ENCODE measurements at regions not wholly inside any gene's neighbourhood (a gene's known extent, or its start where the extent isn't known, plus 50 kb on each side); places are given as distances from the start of the nearest gene placed in this dataset.
A peak's percentile ranks its signal among the peaks of the same experiment; 100 is the strongest.

DNA sequence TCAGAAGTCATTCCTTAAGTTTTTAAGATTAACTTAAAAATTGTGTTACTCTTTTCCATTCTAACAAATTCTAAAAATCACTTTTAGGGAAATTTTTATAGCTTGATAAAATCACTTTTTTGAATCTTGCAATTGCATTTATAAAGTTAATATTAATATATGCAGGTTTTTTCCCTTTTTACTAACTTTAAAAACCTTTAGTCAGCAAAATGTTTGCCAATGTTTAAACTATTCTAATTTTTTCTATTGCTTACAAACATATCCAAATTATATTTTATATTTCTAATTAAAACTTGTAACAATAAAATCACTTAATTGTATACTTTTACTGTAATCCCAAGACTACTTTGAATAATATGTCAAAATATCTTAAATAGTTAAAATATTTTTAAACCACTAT is 839.4 kb downstream of the TBL1XR1 start:
- no peak overlapping the region for H3K4me3 ChIP-seq (ENCODE audit: low read depth in 2 of 2, low read length in 1 of 2)
- H3K79me2 ChIP-seq (ENCODE audit: insufficient read depth) = no peaks in the 10 kb centered on the region
- H3K9ac ChIP-seq = no peak overlapping the region
- H3K27ac ChIP-seq (ENCODE audit: low read depth in 2 of 2, low read length in 1 of 2) = no peak overlapping the region
- CTCF ChIA-PET = interaction anchor here (0.8 to 1.2 kb wide), 3 partner anchors 15 to 51 kb away, joined by 3 read pairs; no protein-coding TSS in a partner anchor
- H4K20me1 ChIP-seq (ENCODE audit: insufficient read depth) = no peaks in the 10 kb centered on the region
- H3K36me3 ChIP-seq (replicated peaks in 1 of 2; ENCODE audit: control insufficient read depth in 1 of 2, insufficient read depth in 2 of 2, low read length in 1 of 2) = no peaks in the 10 kb centered on the region
- no peak for DNase-seq
- no peaks in the 10 kb centered on the region for H3F3A ChIP-seq (replicated peaks; ENCODE audit: insufficient read depth)
- H3K4me2 ChIP-seq = no peak overlapping the region
- POLR2A ChIA-PET = no interaction called here
- no peaks in the 10 kb centered on the region; a peak in 2 of 4 replicates for H3K4me1 ChIP-seq (ENCODE audit: control insufficient read depth in 1 of 2, insufficient read depth in 2 of 2, low read depth in 1 of 2, low read length in 1 of 2)
- no peaks in the 10 kb centered on the region for H3K9me2 ChIP-seq
- H3K9me3 ChIP-seq = no peaks in the 10 kb centered on the region
- TF ChIP-seq RFX5 (IDR thresholded peaks at IDR 0.05; ENCODE audit: low read length) = no peak
- no peak for TF ChIP-seq JUND (IDR thresholded peaks at IDR 0.05)
- TF ChIP-seq SMC3 (IDR thresholded peaks at IDR 0.05; ENCODE audit: low read depth, low read length) = no peak
- TF ChIP-seq, protein P1, sequence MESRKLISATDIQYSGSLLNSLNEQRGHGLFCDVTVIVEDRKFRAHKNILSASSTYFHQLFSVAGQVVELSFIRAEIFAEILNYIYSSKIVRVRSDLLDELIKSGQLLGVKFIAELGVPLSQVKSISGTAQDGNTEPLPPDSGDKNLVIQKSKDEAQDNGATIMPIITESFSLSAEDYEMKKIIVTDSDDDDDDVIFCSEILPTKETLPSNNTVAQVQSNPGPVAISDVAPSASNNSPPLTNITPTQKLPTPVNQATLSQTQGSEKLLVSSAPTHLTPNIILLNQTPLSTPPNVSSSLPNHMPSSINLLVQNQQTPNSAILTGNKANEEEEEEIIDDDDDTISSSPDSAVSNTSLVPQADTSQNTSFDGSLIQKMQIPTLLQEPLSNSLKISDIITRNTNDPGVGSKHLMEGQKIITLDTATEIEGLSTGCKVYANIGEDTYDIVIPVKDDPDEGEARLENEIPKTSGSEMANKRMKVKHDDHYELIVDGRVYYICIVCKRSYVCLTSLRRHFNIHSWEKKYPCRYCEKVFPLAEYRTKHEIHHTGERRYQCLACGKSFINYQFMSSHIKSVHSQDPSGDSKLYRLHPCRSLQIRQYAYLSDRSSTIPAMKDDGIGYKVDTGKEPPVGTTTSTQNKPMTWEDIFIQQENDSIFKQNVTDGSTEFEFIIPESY (IDR thresholded peaks at IDR 0.05; ENCODE audit: borderline replicate concordance, low read depth) = no peak
- TF ChIP-seq MXI1 (IDR thresholded peaks at IDR 0.05; ENCODE audit: low read depth, low read length) = no peak
- TF ChIP-seq RCOR1 (IDR thresholded peaks at IDR 0.05; ENCODE audit: low read length) = no peak
- TF ChIP-seq NRF1 (IDR thresholded peaks at IDR 0.05; ENCODE audit: low read depth, low read length) = no peak
- no peak for TF ChIP-seq EP300 (IDR thresholded peaks at IDR 0.05; ENCODE audit: borderline replicate concordance in 1 of 2, low read depth in 1 of 2, low read length in 1 of 2)
- TF ChIP-seq IRF3 (IDR thresholded peaks at IDR 0.05; ENCODE audit: low read depth, low read length) = no peak
- no peak overlapping the region for H2AFZ ChIP-seq (ENCODE audit: low read depth)
- no peaks in the 10 kb centered on the region for H3K27me3 ChIP-seq (ENCODE audit: insufficient read depth)

DNA sequence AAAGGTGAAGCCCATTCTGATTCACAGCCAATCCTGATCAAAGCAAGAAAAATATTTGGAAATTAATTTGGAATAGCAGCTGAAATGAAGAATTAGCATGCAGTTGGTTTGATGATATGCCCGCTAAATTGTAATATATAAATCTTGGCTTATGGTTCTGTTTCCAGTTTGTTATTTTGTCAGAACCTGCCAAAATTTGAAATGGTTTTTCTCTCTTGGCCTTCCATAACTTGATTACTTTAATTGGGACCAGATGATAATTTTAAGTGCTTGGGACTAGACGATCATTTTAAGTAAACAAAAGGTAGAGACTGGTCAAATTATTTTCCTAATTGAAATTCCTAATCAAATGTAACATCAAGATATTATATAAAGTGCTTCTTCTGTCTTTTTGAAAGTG is 842.4 kb downstream of the TBL1XR1 start:
- H3K9me2 ChIP-seq = no peaks in the 10 kb centered on the region
- peak; percentile 4 for DNase-seq
- no peak overlapping the region for H2AFZ ChIP-seq (ENCODE audit: low read depth)
- no peaks in the 10 kb centered on the region for H3K9me3 ChIP-seq
- 15% methylated on average over 2 of the region's 2 CpGs for WGBS (ENCODE audit: low lambda C conversion rate)
- no peak overlapping the region for H3K4me3 ChIP-seq (ENCODE audit: low read depth in 2 of 2, low read length in 1 of 2)
- ChIA-PET POLR2A (no interaction called here), CTCF (no interaction called here)
- H3K4me1 ChIP-seq (ENCODE audit: control insufficient read depth in 1 of 2, insufficient read depth in 2 of 2, low read depth in 1 of 2, low read length in 1 of 2) = no peaks in the 10 kb centered on the region; a peak in 2 of 4 replicates
- H3K79me2 ChIP-seq (ENCODE audit: insufficient read depth) = no peaks in the 10 kb centered on the region
- peak overlapping the region in 1 of 2 experiments; percentile 18; a peak in 1 of 4 replicates for H3K27ac ChIP-seq (ENCODE audit: low read depth in 2 of 2, low read length in 1 of 2)
- no peaks in the 10 kb centered on the region for H3F3A ChIP-seq (replicated peaks; ENCODE audit: insufficient read depth)
- H4K20me1 ChIP-seq (ENCODE audit: insufficient read depth) = no peaks in the 10 kb centered on the region
- H3K9ac ChIP-seq = no peak overlapping the region
- TF ChIP-seq, protein P1 (IDR thresholded peaks at IDR 0.05; ENCODE audit: borderline replicate concordance, low read depth) = no peak
- TF ChIP-seq CTCF (IDR thresholded peaks at IDR 0.05) (no peak), SIN3A (IDR thresholded peaks at IDR 0.05; ENCODE audit: borderline replicate concordance, low read depth, low read length) (no peak), RAD21 (IDR thresholded peaks at IDR 0.05; ENCODE audit: low read length) (no peak), SMC3 (IDR thresholded peaks at IDR 0.05; ENCODE audit: low read depth, low read length) (no peak)
- no peaks in the 10 kb centered on the region for H3K36me3 ChIP-seq (replicated peaks in 1 of 2; ENCODE audit: control insufficient read depth in 1 of 2, insufficient read depth in 2 of 2, low read length in 1 of 2)
- H3K4me2 ChIP-seq = no peak overlapping the region
- H3K27me3 ChIP-seq (ENCODE audit: insufficient read depth) = no peaks in the 10 kb centered on the region

Data from SK-N-SH (cell line).